ENCODE measurements at regions not wholly inside any gene's neighbourhood (a gene's known extent, or its start where the extent isn't known, plus 50 kb on each side); places are given as distances from the start of the nearest gene placed in this dataset.

DNA sequence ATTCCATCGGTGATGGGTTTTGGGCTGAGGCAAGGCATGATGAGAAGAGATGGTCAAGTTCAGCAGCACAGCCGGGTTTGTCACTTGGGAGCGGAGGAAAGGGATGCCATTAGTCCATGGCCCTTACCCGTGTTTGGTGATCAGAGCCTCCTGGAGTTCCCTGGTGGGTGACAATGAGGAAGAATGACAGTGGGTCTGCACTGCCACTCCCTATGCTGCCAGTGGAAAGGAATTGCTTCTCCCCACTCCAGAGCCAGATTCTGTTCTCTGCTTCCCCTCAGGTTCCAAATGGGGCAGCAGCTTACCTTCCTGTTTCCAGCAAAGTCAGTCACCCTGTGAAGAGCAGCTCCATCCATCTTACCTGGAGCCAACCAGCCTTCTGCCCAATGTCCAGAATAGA lies 393.1 kb downstream of the PTPRU start:
- no peak overlapping the region for H3K4me3 ChIP-seq
- no peak for ATAC-seq
- CTCF ChIA-PET = no interaction called here
- no peak overlapping the region for H3K4me2 ChIP-seq
- no peaks in the 10 kb centered on the region for H3K9me3 ChIP-seq
- H3K4me1 ChIP-seq = no peaks in the 10 kb centered on the region
- no peak for DNase-seq (ENCODE audit: low read depth in 1 of 2, low spot score in 1 of 2)
- no peak overlapping the region for H3K27ac ChIP-seq
- POLR2A ChIA-PET = no interaction called here
- WGBS (ENCODE audit: missing lambda C conversion rate) = 36% methylated on average over 4 of the region's 4 CpGs
- no peak for FAIRE-seq
- no peak for TF ChIP-seq CBX2 (IDR thresholded peaks at IDR 0.05; ENCODE audit: borderline replicate concordance, low read depth)

DNA sequence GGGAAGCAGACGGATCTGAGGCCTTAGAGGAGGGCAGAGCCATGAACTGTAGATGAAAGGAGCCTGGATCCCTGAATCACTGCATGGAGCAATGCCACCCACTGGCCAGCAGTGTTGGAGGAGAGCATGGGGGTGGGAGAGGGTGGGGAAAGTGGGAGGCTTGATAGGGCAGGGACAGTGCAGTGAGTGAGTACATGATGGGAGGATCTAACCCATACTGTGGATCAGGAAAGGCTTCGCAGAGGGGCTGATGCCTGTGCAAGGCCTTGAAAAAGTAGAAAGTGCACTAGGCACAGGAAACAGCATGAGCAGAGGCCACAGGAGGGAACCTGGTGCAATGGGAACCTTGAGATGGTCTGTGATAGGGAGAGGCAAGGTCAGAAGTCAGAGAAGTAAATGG lies 391.9 kb downstream of the PTPRU start:
- DNase-seq (ENCODE audit: low read depth in 1 of 2, low spot score in 1 of 2) (no peak), FAIRE-seq (no peak), ATAC-seq (no peak)
- ChIA-PET CTCF (no interaction called here), POLR2A (no interaction called here)
- Histone ChIP-seq H3K27ac (no peak overlapping the region), H3K4me1 (no peaks in the 10 kb centered on the region), H3K4me3 (no peak overlapping the region), H3K4me2 (no peak overlapping the region), H3K9me3 (no peaks in the 10 kb centered on the region)
- WGBS (ENCODE audit: missing lambda C conversion rate) = 46% methylated on average over 1 of the region's 2 CpGs
- TF ChIP-seq RAD21 (conservative IDR thresholded peaks at IDR 0.05 in 1 of 2, IDR thresholded peaks at IDR 0.05 in 1 of 2) (no peak), MAZ (IDR thresholded peaks at IDR 0.05; ENCODE audit: borderline replicate concordance, low read depth, low read length) (no peak), GATA3 (IDR thresholded peaks at IDR 0.05; ENCODE audit: borderline replicate concordance) (no peak), JUNB (IDR thresholded peaks at IDR 0.05) (no peak), HOXB5 (CRISPR knock-in tag; IDR thresholded peaks at IDR 0.05) (no peak), ZC3H11A (IDR thresholded peaks at IDR 0.05) (no peak), EP300 (IDR thresholded peaks at IDR 0.05) (no peak), RARB (CRISPR knock-in tag; IDR thresholded peaks at IDR 0.05) (no peak)
- TF ChIP-seq, protein P1, sequence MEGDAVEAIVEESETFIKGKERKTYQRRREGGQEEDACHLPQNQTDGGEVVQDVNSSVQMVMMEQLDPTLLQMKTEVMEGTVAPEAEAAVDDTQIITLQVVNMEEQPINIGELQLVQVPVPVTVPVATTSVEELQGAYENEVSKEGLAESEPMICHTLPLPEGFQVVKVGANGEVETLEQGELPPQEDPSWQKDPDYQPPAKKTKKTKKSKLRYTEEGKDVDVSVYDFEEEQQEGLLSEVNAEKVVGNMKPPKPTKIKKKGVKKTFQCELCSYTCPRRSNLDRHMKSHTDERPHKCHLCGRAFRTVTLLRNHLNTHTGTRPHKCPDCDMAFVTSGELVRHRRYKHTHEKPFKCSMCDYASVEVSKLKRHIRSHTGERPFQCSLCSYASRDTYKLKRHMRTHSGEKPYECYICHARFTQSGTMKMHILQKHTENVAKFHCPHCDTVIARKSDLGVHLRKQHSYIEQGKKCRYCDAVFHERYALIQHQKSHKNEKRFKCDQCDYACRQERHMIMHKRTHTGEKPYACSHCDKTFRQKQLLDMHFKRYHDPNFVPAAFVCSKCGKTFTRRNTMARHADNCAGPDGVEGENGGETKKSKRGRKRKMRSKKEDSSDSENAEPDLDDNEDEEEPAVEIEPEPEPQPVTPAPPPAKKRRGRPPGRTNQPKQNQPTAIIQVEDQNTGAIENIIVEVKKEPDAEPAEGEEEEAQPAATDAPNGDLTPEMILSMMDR (IDR thresholded peaks at IDR 0.05) = no peak

DNA sequence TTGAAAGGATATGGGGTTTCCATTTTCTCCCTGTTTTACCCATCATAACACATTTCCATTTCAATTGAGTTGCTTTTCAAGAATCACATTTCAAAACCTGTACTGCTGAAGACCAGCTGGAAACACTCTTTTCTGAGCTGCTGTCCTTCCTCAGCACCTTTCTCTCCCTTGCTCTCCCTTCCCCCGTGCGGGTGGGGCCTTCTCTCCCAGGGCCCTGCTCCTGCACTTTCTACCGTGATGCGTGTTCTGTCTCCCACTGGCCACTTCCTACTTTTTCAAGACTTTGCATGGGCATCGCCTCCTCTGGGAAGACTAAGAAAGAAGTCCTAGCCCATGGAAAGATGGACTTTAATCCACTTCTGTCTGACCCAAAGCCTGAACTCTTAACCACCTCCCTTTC lies 390.4 kb downstream of the PTPRU start:
- H3K4me1 ChIP-seq = no peaks in the 10 kb centered on the region
- no peak for DNase-seq (ENCODE audit: low read depth in 1 of 2, low spot score in 1 of 2)
- POLR2A ChIA-PET = no interaction called here

More for the DNA sequence above, 390.4 kb downstream of the PTPRU start:
- ATAC-seq (no peak), FAIRE-seq (no peak)
- 45% methylated on average over 5 of the region's 5 CpGs for WGBS (ENCODE audit: missing lambda C conversion rate)
- Histone ChIP-seq H3K9me3 (no peaks in the 10 kb centered on the region), H3K4me2 (no peak overlapping the region), H3K4me3 (no peak overlapping the region), H3K27ac (no peak overlapping the region)
- CTCF ChIA-PET = no interaction called here
- no peak for TF ChIP-seq CBX2 (IDR thresholded peaks at IDR 0.05; ENCODE audit: borderline replicate concordance, low read depth)
- no peak for TF ChIP-seq EHMT2 (IDR thresholded peaks at IDR 0.05; ENCODE audit: low read depth)
- no peak for TF ChIP-seq SREBF2 (IDR thresholded peaks at IDR 0.05)
- TF ChIP-seq TP53 (CRISPR knock-in tag; IDR thresholded peaks at IDR 0.05) = no peak
- TF ChIP-seq MAFK (IDR thresholded peaks at IDR 0.05; ENCODE audit: partially characterized antibody) = no peak
- TF ChIP-seq EHF (CRISPR knock-in tag; IDR thresholded peaks at IDR 0.05) = no peak
- TF ChIP-seq, protein P2, sequence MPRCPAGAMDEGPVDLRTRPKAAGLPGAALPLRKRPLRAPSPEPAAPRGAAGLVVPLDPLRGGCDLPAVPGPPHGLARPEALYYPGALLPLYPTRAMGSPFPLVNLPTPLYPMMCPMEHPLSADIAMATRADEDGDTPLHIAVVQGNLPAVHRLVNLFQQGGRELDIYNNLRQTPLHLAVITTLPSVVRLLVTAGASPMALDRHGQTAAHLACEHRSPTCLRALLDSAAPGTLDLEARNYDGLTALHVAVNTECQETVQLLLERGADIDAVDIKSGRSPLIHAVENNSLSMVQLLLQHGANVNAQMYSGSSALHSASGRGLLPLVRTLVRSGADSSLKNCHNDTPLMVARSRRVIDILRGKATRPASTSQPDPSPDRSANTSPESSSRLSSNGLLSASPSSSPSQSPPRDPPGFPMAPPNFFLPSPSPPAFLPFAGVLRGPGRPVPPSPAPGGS (IDR thresholded peaks at IDR 0.05) = no peak
- no peak for TF ChIP-seq RCOR1 (IDR thresholded peaks at IDR 0.05; ENCODE audit: low read depth, low read length)
- no peak for TF ChIP-seq JUN (IDR thresholded peaks at IDR 0.05)
- no peak for TF ChIP-seq FOSL2 (IDR thresholded peaks at IDR 0.05)
- TF ChIP-seq FOSL2 (CRISPR knock-in tag; IDR thresholded peaks at IDR 0.05) = no peak
- TF ChIP-seq, protein P3, sequence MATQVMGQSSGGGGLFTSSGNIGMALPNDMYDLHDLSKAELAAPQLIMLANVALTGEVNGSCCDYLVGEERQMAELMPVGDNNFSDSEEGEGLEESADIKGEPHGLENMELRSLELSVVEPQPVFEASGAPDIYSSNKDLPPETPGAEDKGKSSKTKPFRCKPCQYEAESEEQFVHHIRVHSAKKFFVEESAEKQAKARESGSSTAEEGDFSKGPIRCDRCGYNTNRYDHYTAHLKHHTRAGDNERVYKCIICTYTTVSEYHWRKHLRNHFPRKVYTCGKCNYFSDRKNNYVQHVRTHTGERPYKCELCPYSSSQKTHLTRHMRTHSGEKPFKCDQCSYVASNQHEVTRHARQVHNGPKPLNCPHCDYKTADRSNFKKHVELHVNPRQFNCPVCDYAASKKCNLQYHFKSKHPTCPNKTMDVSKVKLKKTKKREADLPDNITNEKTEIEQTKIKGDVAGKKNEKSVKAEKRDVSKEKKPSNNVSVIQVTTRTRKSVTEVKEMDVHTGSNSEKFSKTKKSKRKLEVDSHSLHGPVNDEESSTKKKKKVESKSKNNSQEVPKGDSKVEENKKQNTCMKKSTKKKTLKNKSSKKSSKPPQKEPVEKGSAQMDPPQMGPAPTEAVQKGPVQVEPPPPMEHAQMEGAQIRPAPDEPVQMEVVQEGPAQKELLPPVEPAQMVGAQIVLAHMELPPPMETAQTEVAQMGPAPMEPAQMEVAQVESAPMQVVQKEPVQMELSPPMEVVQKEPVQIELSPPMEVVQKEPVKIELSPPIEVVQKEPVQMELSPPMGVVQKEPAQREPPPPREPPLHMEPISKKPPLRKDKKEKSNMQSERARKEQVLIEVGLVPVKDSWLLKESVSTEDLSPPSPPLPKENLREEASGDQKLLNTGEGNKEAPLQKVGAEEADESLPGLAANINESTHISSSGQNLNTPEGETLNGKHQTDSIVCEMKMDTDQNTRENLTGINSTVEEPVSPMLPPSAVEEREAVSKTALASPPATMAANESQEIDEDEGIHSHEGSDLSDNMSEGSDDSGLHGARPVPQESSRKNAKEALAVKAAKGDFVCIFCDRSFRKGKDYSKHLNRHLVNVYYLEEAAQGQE (IDR thresholded peaks at IDR 0.05) = no peak
- TF ChIP-seq ZFP36 (IDR thresholded peaks at IDR 0.05; ENCODE audit: borderline replicate concordance, partially characterized antibody) = no peak
